ENCODE measurements at regions not wholly inside any gene's neighbourhood (a gene's known extent, or its start where the extent isn't known, plus 50 kb on each side); places are given as distances from the start of the nearest gene placed in this dataset.

GRCh38 chr2:190755772-190756415 lies 107.0 kb downstream of the NAB1 start:
- H2BK20ac ChIP-seq (ENCODE audit: low read length): no peak overlapping the region
- H3K56ac ChIP-seq (replicated peaks; ENCODE audit: insufficient read length, low read depth, low read length): no peak overlapping the region
- TF ChIP-seq SP4 (IDR thresholded peaks at IDR 0.05; ENCODE audit: low read length): no peak
- TF ChIP-seq GTF2F1 (IDR thresholded peaks at IDR 0.05; ENCODE audit: borderline replicate concordance, low read depth, low read length): no peak
- no peak for TF ChIP-seq FOSL1 (IDR thresholded peaks at IDR 0.05; ENCODE audit: insufficient read depth, low read depth, low read length)
- no peak for TF ChIP-seq RNF2 (IDR thresholded peaks at IDR 0.05; ENCODE audit: borderline replicate concordance, low read depth, low read length, missing control alignments, poor library complexity, severe bottlenecking)
- no peak for TF ChIP-seq SIRT6 (IDR thresholded peaks at IDR 0.05; ENCODE audit: low read length)
- TF ChIP-seq POLR2AphosphoS5 (IDR thresholded peaks at IDR 0.05; ENCODE audit: low read depth, low read length): no peak
- TF ChIP-seq ASH2L (IDR thresholded peaks at IDR 0.05; ENCODE audit: low read length): no peak
- TF ChIP-seq NANOG (IDR thresholded peaks at IDR 0.05; ENCODE audit: insufficient read depth, low read depth, low read length, poor library complexity, severe bottlenecking): no peak
- TF ChIP-seq EGR1 (IDR thresholded peaks at IDR 0.05; ENCODE audit: borderline replicate concordance, low read depth, low read length): no peak
- TF ChIP-seq BRCA1 (IDR thresholded peaks at IDR 0.05; ENCODE audit: low read depth, low read length): no peak
- TF ChIP-seq RFX5 (IDR thresholded peaks at IDR 0.05; ENCODE audit: borderline replicate concordance, low read depth, low read length): no peak
- H4K8ac ChIP-seq (ENCODE audit: extremely low read depth, insufficient read depth, low read length): no peak overlapping the region
- H3K4me2 ChIP-seq (ENCODE audit: insufficient read depth in 1 of 2, low read depth in 2 of 2, low read length in 2 of 2): no peak overlapping the region
- no peaks in the 10 kb centered on the region for H3K23me2 ChIP-seq (ENCODE audit: low read depth, low read length)
- ChIA-PET POLR2A (ENCODE audit: partially characterized antibody) (no interaction called here), CTCF (ENCODE audit: partially characterized antibody) (interaction anchor here (1.0 kb wide), 1 partner anchor 33 kb away, joined by 3 read pairs; no protein-coding TSS in a partner anchor)
- H4K20me1 ChIP-seq (replicated peaks in 1 of 2; ENCODE audit: control insufficient read depth in 1 of 2, insufficient read depth in 2 of 2, low read length in 2 of 2): no peaks in the 10 kb centered on the region
- H2BK120ac ChIP-seq (replicated peaks; ENCODE audit: low read depth, low read length): no peak overlapping the region
- H3K4ac ChIP-seq (replicated peaks; ENCODE audit: insufficient read length, low read depth, low read length): no peak overlapping the region
- H3K79me2 ChIP-seq (ENCODE audit: control insufficient read depth in 1 of 2, insufficient read depth in 2 of 2, low read length in 2 of 2): no peaks in the 10 kb centered on the region
- no peak overlapping the region for H3K9ac ChIP-seq (replicated peaks in 1 of 4; ENCODE audit: extremely low read depth in 1 of 4, low read depth in 3 of 4, low read length in 3 of 4)
- H2AK5ac ChIP-seq (ENCODE audit: low read depth, low read length): no peak overlapping the region
- 94% methylated on average over 5 of the region's 5 CpGs; no CpG with 5 or more reads in 1 of the 2 experiments for WGBS, 2 experiments (ENCODE audit: extremely low coverage in 1 of 2, insufficient coverage in 1 of 2, insufficient read length in 1 of 2, insufficient replicate concordance in 2 of 2, low coverage in 1 of 2, low lambda C conversion rate in 2 of 2, missing lambda C conversion rate in 1 of 2)
- no peak overlapping the region for H2BK12ac ChIP-seq (ENCODE audit: low read depth, low read length)
- no peak overlapping the region for H3K4me3 ChIP-seq (ENCODE audit: extremely low read depth in 1 of 4, insufficient read depth in 2 of 4, low read depth in 3 of 4, low read length in 4 of 4)
- no peaks in the 10 kb centered on the region for H3K36me3 ChIP-seq (ENCODE audit: control insufficient read depth in 2 of 4, insufficient read depth in 4 of 4, low read length in 3 of 4)
- no peak for FAIRE-seq
- no peak overlapping the region for H3K14ac ChIP-seq (ENCODE audit: insufficient read length)
- no peak overlapping the region for H4K5ac ChIP-seq (ENCODE audit: insufficient read length, low read depth, low read length)
- H3K27me3 ChIP-seq (replicated peaks in 1 of 4; ENCODE audit: control insufficient read depth in 3 of 4, extremely low read depth in 1 of 4, insufficient read depth in 3 of 4, low read length in 3 of 4): no peaks in the 10 kb centered on the region
- H3K27ac ChIP-seq (ENCODE audit: low read depth, low read length): no peak overlapping the region
- H4K91ac ChIP-seq (replicated peaks; ENCODE audit: insufficient read length, low read length): no peak overlapping the region
- no peak overlapping the region for H2AFZ ChIP-seq (ENCODE audit: low read length)
- peaks cover 0 to 6% (median 0%) of the 10 kb centered on the region in 4 experiments; a peak in 1 of 7 replicates for H3K4me1 ChIP-seq (replicated peaks in 1 of 4; ENCODE audit: control insufficient read depth in 3 of 4, insufficient read depth in 4 of 4, low read length in 3 of 4)
- no peaks in the 10 kb centered on the region; a peak in 1 of 4 replicates for H3K9me3 ChIP-seq (ENCODE audit: insufficient read depth in 2 of 2, low read depth in 1 of 2, low read length in 1 of 2)
- DNase-seq (ENCODE audit: low read depth in 1 of 2, low spot score in 2 of 2): no peak
- no peak overlapping the region for H2BK5ac ChIP-seq (ENCODE audit: low read depth, low read length)
- no peak overlapping the region for H2BK15ac ChIP-seq (ENCODE audit: low read length)
- no peak overlapping the region for H3K18ac ChIP-seq (ENCODE audit: extremely low read depth, low read length)
- no peaks in the 10 kb centered on the region for H3K79me1 ChIP-seq (ENCODE audit: low read depth, low read length)
- H3K23ac ChIP-seq (ENCODE audit: insufficient read length): no peak overlapping the region
